GM10266 (cell line): ENCODE measurements at regions not wholly inside any gene's neighbourhood (a gene's known extent, or its start where the extent isn't known, plus 50 kb on each side); places are given as distances from the start of the nearest gene placed in this dataset.

ENCODE experiments used
- DNase-seq: peaks from one replicate; pipeline ENCODE4 v3.0.0; 2012; ENCODE audit errors: extremely low spot score
- CTCF ChIP-seq: IDR thresholded peaks from 2 replicates; pipeline ENCODE4 v1.5.1; 2012; ENCODE audit warnings: mild to moderate bottlenecking, low read depth; ENCODE audit not compliant: control insufficient read depth, insufficient read depth; ENCODE audit errors: missing control alignments

DNA sequence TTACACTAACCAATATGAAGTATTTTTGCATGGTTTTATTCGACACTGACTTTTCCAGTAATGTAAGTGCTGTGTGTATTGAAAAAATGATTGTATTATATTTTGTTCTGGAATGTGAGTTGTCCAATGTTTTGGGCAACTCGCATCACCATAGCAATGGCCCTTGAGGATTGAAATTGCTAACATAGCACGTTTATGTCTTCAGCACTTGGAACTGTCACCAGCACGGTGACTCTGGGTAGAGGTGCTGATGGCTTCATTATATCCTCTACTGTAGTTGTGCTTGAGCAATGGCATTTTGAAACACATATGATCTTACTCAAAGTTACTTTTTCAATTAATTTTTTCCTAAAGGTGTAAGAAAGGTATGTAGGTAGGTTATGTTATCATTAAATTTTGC is 271.5 kb downstream of the ACTR3 start:
- no peak for DNase-seq
- no peak for TF ChIP-seq CTCF

DNA sequence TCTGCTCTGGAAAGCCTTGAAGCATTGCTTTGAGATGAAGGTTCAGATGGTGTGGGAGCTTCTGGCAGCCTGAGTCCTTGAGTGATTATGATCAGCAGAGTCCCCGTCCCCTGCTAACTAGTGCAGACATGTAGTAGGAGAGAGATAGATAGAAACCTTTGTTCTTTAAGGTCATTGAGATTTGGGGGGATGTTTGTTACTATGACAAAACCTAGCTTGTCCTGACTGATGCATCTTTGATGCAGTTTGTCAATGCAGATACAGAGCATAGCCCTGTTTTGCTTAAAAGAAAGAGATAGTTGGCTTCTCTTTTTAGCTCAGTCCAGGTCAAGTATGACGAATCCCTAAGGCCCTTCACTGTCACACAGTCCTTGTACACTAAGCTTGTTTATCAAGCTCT is 274.6 kb upstream of the DPP10 start:
- TF ChIP-seq CTCF: no peak
- no peak for DNase-seq

DNA sequence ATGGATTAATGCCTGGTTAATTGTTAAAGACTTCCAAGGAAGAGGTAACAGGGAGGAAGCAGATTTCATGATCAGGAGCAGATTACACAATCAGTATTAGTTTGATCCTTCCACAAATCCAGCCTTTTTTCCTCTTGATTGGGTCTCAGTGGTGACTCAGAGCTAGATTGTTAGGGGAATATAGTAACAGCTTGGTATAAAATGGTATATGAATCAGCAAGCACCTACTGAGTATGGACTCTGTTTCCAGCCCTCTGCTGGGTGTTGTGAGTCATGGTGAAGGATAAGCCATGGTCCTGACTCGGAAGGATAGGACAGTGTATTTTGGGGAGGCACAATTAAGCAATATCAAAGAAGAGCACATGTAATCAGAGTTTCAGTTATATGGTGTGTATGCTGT is 272.4 kb upstream of the DPP10 start:
- no peak for DNase-seq

DNA sequence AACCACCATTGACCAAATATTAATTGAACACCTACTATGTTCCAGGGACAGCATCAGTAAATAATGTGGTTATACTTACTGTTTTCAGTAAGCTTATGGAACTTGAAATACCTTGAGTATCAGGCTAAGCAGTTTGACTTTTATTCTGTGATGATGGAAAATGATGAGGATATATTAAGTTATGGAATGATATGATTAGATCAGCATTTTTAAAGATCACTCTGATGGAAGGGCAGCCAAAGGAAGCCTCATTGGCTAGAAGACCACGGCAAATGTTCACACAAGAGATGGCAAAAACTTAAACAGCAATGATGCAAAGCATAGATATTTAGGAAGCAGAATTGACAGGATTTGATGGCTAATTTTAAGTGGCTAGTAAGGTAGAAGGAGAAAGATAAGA is 266.9 kb upstream of the DPP10 start:
- TF ChIP-seq CTCF: no peak

More for the DNA sequence above, 272.4 kb upstream of the DPP10 start:
- no peak for TF ChIP-seq CTCF

DNA sequence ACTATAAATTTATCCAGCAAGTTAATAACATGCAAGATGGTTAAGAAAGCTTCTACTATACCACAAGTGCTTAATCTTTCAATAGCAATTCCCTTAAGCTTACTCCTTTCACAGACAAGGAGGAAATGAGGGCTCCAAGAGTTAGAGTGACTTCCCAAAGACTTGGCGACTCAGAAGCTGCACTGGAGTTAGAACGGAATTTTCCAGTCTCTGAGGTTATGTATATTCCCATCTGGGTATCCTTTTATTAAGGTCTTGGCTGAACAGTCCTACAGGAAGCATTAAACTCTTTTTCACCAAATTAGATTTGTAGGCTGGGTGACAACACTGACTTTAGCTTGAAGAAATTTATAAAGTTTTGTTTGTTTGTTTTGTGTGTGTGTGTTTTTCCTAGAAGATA is 256.9 kb upstream of the DPP10 start:
- no peak for TF ChIP-seq CTCF

More for the DNA sequence above, 266.9 kb upstream of the DPP10 start:
- no peak for DNase-seq

GRCh38 chr2:114192362-114192761 is 250.1 kb upstream of the DPP10 start:
- TF ChIP-seq CTCF: no peak
- DNase-seq: no peak

More for the DNA sequence above, 256.9 kb upstream of the DPP10 start:
- DNase-seq: no peak

DNA sequence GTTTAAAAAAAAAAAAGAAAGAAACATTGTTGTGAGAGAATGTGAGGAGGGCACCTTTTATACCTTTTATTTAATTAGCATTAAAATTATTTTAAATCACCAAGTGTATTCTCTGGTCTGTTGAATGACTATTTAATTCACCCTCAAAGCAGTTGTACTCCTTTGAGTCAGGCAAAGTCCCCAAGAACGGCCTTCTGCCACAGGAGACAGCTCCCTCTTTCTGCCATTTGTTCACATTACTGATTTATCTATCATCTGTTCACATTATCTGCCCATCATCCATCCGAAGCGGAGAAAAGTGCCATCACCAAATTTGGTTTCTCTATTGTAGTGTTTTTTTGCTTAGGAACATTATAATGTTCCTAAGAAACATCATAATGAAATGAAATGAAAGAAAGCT is 240.7 kb upstream of the DPP10 start:
- no peak for TF ChIP-seq CTCF
- DNase-seq: no peak
